Stimulated activated CD4-positive, alpha-beta T cell treated with anti-CD3 and anti-CD28 coated beads, Interleukin-12 subunit alpha, Interleukin-12 subunit beta, amount 100 ng/mL, for 48 hours (primary cell): ENCODE measurements at regions not wholly inside any gene's neighbourhood (a gene's known extent, or its start where the extent isn't known, plus 50 kb on each side); places are given as distances from the start of the nearest gene placed in this dataset.

Experiments used
- DNase-seq, 3 donors: peaks; one replicate each; pipeline ENCODE4 v3.0.0-alpha.2; 2020; ENCODE audit warnings: low read depth in 2 of 3, low spot score in 1 of 3

- DNase-seq: no peak
Observed at GRCh38 chr7:67962863-67963262, 966.2 kb downstream of the TYW1 start.

DNA sequence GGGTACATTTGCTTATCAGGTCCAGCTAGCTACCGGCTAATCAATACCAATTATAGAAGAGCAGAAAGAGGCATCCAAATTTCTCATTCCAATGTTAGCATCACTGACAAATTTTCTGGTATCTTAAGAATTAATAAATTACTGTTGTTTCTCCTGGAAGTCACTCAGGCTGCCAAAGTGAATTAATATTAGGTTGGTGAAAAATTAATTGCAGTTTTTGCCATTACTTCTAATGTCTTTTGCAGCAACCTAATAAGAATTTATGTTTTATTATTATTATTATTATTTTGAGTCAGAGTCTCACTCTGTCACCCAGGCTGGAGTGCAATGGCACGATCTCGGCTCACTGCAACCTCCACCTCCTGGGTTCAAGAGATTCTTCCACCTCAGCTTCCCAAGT lies 979.9 kb downstream of the TYW1 start:
- no peak for DNase-seq

- no peak for DNase-seq
Observed at GRCh38 chr7:67983486-67983885, 986.9 kb downstream of the TYW1 start.

- no peak for DNase-seq
Observed at GRCh38 chr7:67984326-67984725, 987.7 kb downstream of the TYW1 start.

GRCh38 chr7:67989142-67989541 lies 992.5 kb downstream of the TYW1 start:
- no peak for DNase-seq

DNA sequence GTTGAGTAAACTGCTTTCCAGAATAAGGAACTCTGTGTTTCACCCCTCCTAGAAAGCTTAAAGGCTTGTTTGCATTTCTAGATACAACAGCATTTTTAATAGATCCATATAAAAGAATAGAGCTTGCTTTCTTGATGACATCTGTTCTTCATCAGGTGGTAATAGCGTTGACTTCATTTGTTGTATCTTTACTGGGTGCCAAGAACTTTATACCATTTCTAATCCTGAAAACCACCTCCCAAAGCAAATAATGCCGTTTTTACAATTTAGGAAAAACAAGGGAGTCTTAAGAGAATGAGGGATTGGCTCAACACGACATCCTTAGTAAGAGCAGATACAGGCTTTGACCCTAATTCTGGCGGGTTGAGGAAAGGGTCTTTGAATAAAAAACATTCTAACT lies 993.4 kb downstream of the TYW1 start:
- no peak for DNase-seq

DNA sequence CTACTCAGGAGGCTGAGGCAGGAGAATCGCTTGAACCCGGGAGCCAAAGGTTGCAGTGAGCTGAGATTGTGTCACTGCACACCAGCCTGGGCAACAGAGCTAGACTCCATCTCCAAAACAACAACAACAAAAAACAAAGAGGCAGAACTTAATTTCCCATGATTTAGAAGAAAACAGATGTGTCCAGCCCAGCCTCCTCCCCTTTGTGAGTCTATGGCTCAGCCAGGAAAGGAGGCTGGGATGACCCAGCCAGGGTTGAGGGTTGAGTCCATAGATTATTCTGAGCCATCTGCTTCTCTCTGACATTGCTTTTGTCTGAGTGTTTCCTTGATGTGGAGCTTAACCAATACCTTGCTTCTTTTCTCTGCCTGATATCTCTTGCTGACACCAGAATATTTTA lies 994.1 kb downstream of the TYW1 start:
- DNase-seq: no peak

- no peak for DNase-seq
Observed at GRCh38 chr7:67992287-67992686, 995.7 kb downstream of the TYW1 start.

- no peak for DNase-seq
Observed at GRCh38 chr7:68005992-68006391, 1009.4 kb downstream of the TYW1 start.

GRCh38 chr7:68006619-68007018 lies 1010.0 kb downstream of the TYW1 start:
- no peak for DNase-seq

GRCh38 chr7:68009716-68010115 lies 1013.1 kb downstream of the TYW1 start:
- DNase-seq: no peak

- no peak for DNase-seq
Observed at GRCh38 chr7:68014031-68014736, 1017.6 kb downstream of the TYW1 start.

GRCh38 chr7:68015122-68015977 lies 1018.7 kb downstream of the TYW1 start:
- no peak for DNase-seq

DNA sequence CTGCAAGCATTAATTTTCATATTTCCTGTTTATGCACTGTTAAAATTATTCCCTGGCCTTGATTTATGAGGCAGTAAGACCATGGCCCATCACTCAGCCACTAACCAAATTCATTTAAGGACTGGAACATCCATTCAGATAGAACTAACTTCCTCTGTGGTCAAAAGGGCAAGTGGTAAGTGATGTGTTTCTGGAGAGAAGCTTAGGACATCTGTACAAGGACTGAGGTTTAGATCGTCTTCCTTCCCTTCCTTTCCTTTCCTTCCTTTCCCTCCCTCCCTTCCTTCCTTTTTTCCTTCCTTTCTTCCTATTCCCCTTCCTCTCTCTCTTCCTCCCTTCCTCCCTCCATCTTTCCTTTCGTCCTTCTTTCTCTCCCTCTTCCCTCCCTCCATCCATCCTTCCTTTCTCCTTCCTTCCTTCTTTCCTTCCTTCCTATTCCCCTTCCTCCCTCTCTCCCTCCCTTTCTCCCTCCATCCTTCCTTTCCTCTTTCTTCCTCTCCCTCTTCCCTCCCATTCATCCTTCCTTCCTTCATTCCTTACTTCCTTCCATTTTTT lies 1019.4 kb downstream of the TYW1 start:
- DNase-seq: no peak

DNA sequence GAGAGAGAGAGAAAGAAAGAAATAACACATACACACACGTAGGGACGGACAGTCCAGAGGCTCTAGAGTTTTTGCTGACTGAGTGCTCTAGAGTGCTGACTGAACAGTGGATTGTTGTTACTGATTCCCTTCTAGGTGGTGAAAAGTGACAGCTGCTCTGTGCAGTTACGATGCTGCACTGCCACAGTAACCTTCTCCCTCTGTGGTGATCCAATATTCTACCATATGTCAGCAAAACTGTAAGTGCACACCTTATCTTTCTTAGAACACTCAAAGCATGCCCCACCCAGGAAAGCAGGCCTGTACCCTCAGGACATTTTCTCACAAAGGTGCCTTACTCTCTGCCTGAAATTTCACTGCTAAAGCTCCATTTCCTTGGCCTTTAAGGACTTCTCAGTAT lies 1023.5 kb downstream of the TYW1 start:
- no peak for DNase-seq

DNA sequence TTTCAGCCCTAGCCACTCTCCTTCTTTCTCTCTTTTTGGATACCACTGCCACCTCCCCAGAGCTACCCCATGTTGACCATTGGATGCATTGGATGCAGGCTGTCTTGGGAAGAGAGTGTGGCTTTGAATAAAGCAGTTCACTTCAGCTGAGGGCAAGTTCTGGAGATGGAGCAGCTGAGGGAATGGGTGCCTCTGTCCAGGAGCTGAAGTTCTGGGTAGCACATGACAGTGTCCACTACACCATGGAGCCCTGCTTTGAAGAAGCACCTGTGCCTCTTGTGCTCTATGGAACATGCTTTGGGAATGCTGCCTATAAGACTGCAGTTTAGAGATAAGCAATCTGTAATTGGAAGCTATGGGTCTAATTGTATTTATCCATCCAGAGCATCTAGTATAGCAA lies 1028.7 kb downstream of the TYW1 start:
- DNase-seq: no peak

GRCh38 chr7:68030530-68030929 lies 1033.9 kb downstream of the TYW1 start:
- DNase-seq: no peak

- DNase-seq: no peak
Observed at GRCh38 chr7:68031180-68031943, 1034.7 kb downstream of the TYW1 start.

DNA sequence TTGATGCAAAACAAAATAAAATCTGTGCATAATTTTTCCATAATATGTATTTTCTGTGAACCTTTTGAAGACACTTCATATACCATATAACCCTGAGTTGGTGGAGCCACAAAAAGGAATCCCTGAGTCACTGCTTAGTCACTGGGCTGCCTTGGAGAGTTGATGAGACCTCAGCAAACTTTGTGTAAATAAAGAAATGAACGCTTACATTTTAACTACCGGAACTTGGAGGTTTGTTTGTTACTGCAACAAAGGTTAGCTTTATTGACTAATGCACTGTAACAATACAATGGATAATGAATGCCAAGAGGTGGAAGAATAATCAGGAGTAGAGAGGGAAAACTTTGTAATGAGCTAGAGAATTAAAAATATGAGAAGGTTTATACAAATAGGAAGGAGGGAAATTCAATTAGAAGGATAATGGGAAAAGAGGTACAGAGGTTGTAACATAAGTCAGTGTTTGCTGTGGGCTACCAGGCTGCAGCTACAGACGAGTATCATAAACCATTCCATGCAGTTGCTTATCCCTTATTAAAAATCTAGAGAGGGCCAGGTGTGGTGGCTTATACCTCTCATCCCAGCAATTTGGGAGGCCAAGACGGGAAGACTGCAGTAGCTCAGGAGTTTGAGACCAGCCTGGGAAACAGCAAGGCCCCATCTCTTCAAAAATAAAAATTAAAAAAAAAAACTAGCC lies 1042.1 kb downstream of the TYW1 start:
- DNase-seq: no peak

DNA sequence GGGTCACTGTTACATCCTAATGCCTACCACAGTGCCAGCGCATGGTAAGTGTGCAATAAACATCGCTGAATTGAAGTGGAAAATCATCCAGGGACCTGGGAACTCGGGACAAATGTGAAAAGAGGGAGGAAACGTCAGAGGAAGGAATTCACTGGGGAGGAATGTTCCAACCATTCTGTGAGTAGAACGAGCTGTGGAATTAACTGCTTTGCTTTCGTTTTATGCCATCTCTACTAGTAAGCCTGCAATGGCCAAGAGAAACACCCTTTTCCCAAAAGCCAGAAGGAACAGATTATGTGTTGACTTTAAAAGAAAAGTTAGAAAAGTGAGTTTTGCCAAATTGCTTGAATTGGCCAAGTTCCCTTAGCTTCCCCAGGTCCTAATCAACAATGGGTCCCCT lies 1044.9 kb downstream of the TYW1 start:
- DNase-seq: no peak

DNA sequence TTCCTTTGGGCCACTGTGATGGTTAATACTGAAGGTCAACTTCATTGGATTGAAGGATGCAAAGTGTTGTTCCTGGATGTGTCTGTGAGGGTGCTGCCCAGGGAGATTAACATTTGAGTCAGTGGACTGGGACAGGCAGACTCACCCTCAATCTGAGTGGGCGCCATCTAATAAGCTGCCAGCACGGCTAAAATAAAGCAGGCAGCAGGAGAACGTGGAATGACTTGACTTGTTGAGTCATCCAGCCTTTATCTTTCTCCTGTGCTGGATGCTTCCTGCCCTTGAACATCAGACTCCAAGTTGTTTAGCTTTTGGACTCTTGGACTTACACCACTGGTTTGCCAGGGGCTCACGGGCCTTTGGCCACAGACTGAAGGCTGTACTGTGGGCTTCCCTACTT lies 1046.9 kb downstream of the TYW1 start:
- DNase-seq: no peak
